ENCODE measurements at regions not wholly inside any gene's neighbourhood (a gene's known extent, or its start where the extent isn't known, plus 50 kb on each side); places are given as distances from the start of the nearest gene placed in this dataset.

DNA sequence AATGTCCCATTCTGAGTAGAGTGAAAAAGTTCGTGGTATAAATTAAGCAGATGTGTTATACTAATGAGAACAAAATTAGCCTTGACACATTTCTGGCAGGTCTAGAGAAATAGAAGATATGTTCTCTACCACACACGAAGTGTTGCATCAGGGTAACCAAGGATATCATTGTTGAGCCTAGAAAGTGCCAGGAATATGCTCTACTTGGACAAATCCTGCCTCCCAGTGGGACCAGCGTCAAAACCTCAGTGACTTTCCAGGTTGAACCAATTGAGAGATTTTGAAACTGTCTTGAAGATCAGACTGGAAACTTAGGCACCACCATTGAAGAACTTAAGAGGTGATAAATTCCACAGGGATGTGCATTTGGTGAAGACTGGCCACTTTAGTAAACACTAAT lies 115.9 kb downstream of the HPGD start (continued):
- TF ChIP-seq, protein P1, sequence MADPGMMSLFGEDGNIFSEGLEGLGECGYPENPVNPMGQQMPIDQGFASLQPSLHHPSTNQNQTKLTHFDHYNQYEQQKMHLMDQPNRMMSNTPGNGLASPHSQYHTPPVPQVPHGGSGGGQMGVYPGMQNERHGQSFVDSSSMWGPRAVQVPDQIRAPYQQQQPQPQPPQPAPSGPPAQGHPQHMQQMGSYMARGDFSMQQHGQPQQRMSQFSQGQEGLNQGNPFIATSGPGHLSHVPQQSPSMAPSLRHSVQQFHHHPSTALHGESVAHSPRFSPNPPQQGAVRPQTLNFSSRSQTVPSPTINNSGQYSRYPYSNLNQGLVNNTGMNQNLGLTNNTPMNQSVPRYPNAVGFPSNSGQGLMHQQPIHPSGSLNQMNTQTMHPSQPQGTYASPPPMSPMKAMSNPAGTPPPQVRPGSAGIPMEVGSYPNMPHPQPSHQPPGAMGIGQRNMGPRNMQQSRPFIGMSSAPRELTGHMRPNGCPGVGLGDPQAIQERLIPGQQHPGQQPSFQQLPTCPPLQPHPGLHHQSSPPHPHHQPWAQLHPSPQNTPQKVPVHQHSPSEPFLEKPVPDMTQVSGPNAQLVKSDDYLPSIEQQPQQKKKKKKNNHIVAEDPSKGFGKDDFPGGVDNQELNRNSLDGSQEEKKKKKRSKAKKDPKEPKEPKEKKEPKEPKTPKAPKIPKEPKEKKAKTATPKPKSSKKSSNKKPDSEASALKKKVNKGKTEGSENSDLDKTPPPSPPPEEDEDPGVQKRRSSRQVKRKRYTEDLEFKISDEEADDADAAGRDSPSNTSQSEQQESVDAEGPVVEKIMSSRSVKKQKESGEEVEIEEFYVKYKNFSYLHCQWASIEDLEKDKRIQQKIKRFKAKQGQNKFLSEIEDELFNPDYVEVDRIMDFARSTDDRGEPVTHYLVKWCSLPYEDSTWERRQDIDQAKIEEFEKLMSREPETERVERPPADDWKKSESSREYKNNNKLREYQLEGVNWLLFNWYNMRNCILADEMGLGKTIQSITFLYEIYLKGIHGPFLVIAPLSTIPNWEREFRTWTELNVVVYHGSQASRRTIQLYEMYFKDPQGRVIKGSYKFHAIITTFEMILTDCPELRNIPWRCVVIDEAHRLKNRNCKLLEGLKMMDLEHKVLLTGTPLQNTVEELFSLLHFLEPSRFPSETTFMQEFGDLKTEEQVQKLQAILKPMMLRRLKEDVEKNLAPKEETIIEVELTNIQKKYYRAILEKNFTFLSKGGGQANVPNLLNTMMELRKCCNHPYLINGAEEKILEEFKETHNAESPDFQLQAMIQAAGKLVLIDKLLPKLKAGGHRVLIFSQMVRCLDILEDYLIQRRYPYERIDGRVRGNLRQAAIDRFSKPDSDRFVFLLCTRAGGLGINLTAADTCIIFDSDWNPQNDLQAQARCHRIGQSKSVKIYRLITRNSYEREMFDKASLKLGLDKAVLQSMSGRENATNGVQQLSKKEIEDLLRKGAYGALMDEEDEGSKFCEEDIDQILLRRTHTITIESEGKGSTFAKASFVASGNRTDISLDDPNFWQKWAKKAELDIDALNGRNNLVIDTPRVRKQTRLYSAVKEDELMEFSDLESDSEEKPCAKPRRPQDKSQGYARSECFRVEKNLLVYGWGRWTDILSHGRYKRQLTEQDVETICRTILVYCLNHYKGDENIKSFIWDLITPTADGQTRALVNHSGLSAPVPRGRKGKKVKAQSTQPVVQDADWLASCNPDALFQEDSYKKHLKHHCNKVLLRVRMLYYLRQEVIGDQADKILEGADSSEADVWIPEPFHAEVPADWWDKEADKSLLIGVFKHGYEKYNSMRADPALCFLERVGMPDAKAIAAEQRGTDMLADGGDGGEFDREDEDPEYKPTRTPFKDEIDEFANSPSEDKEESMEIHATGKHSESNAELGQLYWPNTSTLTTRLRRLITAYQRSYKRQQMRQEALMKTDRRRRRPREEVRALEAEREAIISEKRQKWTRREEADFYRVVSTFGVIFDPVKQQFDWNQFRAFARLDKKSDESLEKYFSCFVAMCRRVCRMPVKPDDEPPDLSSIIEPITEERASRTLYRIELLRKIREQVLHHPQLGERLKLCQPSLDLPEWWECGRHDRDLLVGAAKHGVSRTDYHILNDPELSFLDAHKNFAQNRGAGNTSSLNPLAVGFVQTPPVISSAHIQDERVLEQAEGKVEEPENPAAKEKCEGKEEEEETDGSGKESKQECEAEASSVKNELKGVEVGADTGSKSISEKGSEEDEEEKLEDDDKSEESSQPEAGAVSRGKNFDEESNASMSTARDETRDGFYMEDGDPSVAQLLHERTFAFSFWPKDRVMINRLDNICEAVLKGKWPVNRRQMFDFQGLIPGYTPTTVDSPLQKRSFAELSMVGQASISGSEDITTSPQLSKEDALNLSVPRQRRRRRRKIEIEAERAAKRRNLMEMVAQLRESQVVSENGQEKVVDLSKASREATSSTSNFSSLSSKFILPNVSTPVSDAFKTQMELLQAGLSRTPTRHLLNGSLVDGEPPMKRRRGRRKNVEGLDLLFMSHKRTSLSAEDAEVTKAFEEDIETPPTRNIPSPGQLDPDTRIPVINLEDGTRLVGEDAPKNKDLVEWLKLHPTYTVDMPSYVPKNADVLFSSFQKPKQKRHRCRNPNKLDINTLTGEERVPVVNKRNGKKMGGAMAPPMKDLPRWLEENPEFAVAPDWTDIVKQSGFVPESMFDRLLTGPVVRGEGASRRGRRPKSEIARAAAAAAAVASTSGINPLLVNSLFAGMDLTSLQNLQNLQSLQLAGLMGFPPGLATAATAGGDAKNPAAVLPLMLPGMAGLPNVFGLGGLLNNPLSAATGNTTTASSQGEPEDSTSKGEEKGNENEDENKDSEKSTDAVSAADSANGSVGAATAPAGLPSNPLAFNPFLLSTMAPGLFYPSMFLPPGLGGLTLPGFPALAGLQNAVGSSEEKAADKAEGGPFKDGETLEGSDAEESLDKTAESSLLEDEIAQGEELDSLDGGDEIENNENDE (IDR thresholded peaks at IDR 0.05; ENCODE audit: insufficient replicate concordance, low read length): no peak
- TF ChIP-seq TCF12 (IDR thresholded peaks at IDR 0.05; ENCODE audit: low read depth, low read length) (no peak), JUN (IDR thresholded peaks at IDR 0.05; ENCODE audit: low read depth, low read length) (no peak), GTF2F1 (IDR thresholded peaks at IDR 0.05; ENCODE audit: borderline replicate concordance, low read depth, low read length) (no peak), HDAC6 (IDR thresholded peaks at IDR 0.05; ENCODE audit: low read depth, low read length) (no peak), SP2 (IDR thresholded peaks at IDR 0.05; ENCODE audit: low read length) (no peak), SRF (IDR thresholded peaks at IDR 0.05; ENCODE audit: low read depth, low read length) (no peak), CEBPB (IDR thresholded peaks at IDR 0.05; ENCODE audit: low read depth, low read length) (no peak)
- TF ChIP-seq, protein P2, sequence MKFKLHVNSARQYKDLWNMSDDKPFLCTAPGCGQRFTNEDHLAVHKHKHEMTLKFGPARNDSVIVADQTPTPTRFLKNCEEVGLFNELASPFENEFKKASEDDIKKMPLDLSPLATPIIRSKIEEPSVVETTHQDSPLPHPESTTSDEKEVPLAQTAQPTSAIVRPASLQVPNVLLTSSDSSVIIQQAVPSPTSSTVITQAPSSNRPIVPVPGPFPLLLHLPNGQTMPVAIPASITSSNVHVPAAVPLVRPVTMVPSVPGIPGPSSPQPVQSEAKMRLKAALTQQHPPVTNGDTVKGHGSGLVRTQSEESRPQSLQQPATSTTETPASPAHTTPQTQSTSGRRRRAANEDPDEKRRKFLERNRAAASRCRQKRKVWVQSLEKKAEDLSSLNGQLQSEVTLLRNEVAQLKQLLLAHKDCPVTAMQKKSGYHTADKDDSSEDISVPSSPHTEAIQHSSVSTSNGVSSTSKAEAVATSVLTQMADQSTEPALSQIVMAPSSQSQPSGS (IDR thresholded peaks at IDR 0.05; ENCODE audit: low read length): no peak
- TF ChIP-seq, protein P3, sequence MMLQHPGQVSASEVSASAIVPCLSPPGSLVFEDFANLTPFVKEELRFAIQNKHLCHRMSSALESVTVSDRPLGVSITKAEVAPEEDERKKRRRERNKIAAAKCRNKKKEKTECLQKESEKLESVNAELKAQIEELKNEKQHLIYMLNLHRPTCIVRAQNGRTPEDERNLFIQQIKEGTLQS (IDR thresholded peaks at IDR 0.05; ENCODE audit: insufficient read depth, low read depth, low read length): no peak
